A549 (cell line): ENCODE measurements at regions not wholly inside any gene's neighbourhood (a gene's known extent, or its start where the extent isn't known, plus 50 kb on each side); places are given as distances from the start of the nearest gene placed in this dataset.

Experiments
- ATAC-seq, 2 experiments: fragments of 200-7000 bp in 1 of 2; fragments of >200 bp in 1 of 2; cut with Nextera tagmentation in 1 of 2; cut with Tn5 transposase in 1 of 2; 3 replicates each; pipeline versions ENCODE4 v1.8.0 to v1.9.1; 2018 to 2020; ENCODE audit warnings: mild to moderate bottlenecking in 1 of 2, moderate library complexity in 1 of 2
- CTCF ChIA-PET: fragments of 300-600 bp; sonication (Branson Sonifier 250); formaldehyde crosslinking; extraction: SDS; loops from one replicate; lab custom pipeline; 2021; ENCODE audit warnings: antibody characterized with exemption, inconsistent platforms; lab: Yijun Ruan, JAX
- POLR2A ChIA-PET: fragments of 350-600 bp; formaldehyde crosslinking; extraction: SDS; loops from one replicate; lab custom pipeline; 2021; ENCODE audit warnings: antibody characterized with exemption, inconsistent platforms; lab: Yijun Ruan, JAX
- DNase-seq, 2 experiments: peaks; one replicate each; pipeline versions ENCODE4 v3.0.0 to v3.0.0-alpha.2; 2011 to 2016; ENCODE audit warnings: low read depth in 1 of 2, low spot score in 1 of 2
- FAIRE-seq: peaks from 2 replicates; lab custom pipeline; 2011; peaks lifted over from hg19 to GRCh38; lab: Jason Lieb, UNC
- H3K27ac ChIP-seq, 2 experiments: fragments of >200 bp; sonication (Bioruptor Twin); formaldehyde crosslinking; 3 replicates each; pipeline ENCODE4 v1.5.1; 2016 to 2017
- H3K4me1 ChIP-seq: fragments of >200 bp; sonication (Bioruptor Twin); formaldehyde crosslinking; 3 replicates; pipeline ENCODE4 v1.6.1; 2016
- H3K4me2 ChIP-seq: fragments of >200 bp; sonication (Bioruptor Twin); formaldehyde crosslinking; 3 replicates; pipeline ENCODE4 v1.6.1; 2016
- H3K4me3 ChIP-seq: fragments of >200 bp; sonication (Bioruptor Twin); formaldehyde crosslinking; 3 replicates; pipeline ENCODE4 v1.5.1; 2016
- H3K9me3 ChIP-seq: fragments of >200 bp; sonication (Bioruptor Twin); formaldehyde crosslinking; 3 replicates; pipeline ENCODE4 v1.6.1; 2016
- BHLHE40 ChIP-seq: IDR thresholded peaks from 2 replicates; pipeline ENCODE4 v1.6.1; 2012; ENCODE audit warnings: low read depth, low read length, inconsistent platforms
- CBX8 ChIP-seq: fragments of 200-600 bp; sonication (generic); IDR thresholded peaks from 2 replicates; pipeline ENCODE4 v1.6.1; 2016
- CEBPB ChIP-seq, 2 experiments: fragments of >200 bp in 1 of 2; sonication (Bioruptor Twin) in 1 of 2; formaldehyde crosslinking in 1 of 2; IDR thresholded peaks; 2 replicates each; pipeline ENCODE4 v1.6.1; 2012 to 2016
- CHD2 ChIP-seq: fragments of 150-350 bp; IDR thresholded peaks from 2 replicates; pipeline ENCODE4 v1.6.1; 2014; ENCODE audit warnings: low read length; ENCODE audit not compliant: partially characterized antibody
- CHD4 ChIP-seq: fragments of 200-600 bp; sonication (generic); IDR thresholded peaks from 2 replicates; pipeline ENCODE4 v1.6.1; 2016; ENCODE audit warnings: antibody characterized with exemption, mild to moderate bottlenecking, borderline replicate concordance
- E2F6 ChIP-seq: IDR thresholded peaks from 2 replicates; pipeline ENCODE4 v1.6.1; 2012; ENCODE audit warnings: low read depth, borderline replicate concordance
- ELK1 ChIP-seq: fragments of 150-350 bp; IDR thresholded peaks from 2 replicates; pipeline ENCODE4 v1.6.1; 2014; ENCODE audit warnings: low read depth, mild to moderate bottlenecking, low read length
- EP300 ChIP-seq, 2 experiments: fragments of >200 bp; sonication (Bioruptor Twin); formaldehyde crosslinking; IDR thresholded peaks; 2 replicates in 1 of 2; 3 replicates in 1 of 2; pipeline ENCODE4 v1.6.1; 2016 to 2017
- HDAC2 ChIP-seq: fragments of 200-600 bp; sonication (generic); IDR thresholded peaks from 2 replicates; pipeline ENCODE4 v1.6.1; 2016
- HEYL ChIP-seq: fragments of 250-450 bp; sonication (Bioruptor Pico); IDR thresholded peaks from 2 replicates; pipeline ENCODE4 v1.8.0; 2021; ENCODE audit warnings: mild to moderate bottlenecking, moderate library complexity
- HOXB5 ChIP-seq: fragments of 250-450 bp; sonication (Bioruptor Pico); IDR thresholded peaks from 2 replicates; pipeline ENCODE4 v1.5.0; 2020; ENCODE audit warnings: mild to moderate bottlenecking, moderate library complexity
- NFE2L2 ChIP-seq: fragments of 150-350 bp; conservative IDR thresholded peaks from 2 replicates; pipeline ENCODE4 v1.6.1; 2014; ENCODE audit warnings: low read length
- PBX3 ChIP-seq: IDR thresholded peaks from 2 replicates; pipeline ENCODE4 v1.6.1; 2012
- POLR2AphosphoS2 ChIP-seq: conservative IDR thresholded peaks from 2 replicates; pipeline ENCODE4 v1.6.1; 2012; ENCODE audit warnings: low read length, improper control_type of control experiment, inconsistent platforms
- RARB ChIP-seq: fragments of 250-450 bp; sonication (Bioruptor Pico); IDR thresholded peaks from 2 replicates; pipeline ENCODE4 v1.8.0; 2021; ENCODE audit warnings: mild to moderate bottlenecking, moderate library complexity
- RNF2 ChIP-seq: fragments of 200-600 bp; sonication (generic); IDR thresholded peaks from 2 replicates; pipeline ENCODE4 v1.6.1; 2016; ENCODE audit warnings: low read depth, mild to moderate bottlenecking, antibody characterized with exemption, moderate library complexity, borderline replicate concordance
- SMC3 ChIP-seq: fragments of >200 bp; sonication (Bioruptor Twin); formaldehyde crosslinking; IDR thresholded peaks from 3 replicates; pipeline ENCODE4 v1.6.1; 2018; ENCODE audit warnings: inconsistent platforms
- TP53 ChIP-seq: fragments of 250-450 bp; sonication (Bioruptor Pico); IDR thresholded peaks from 2 replicates; pipeline ENCODE4 v1.5.0; 2021; ENCODE audit warnings: mild to moderate bottlenecking, moderate library complexity
- ZC3H11A ChIP-seq: fragments of 450-650 bp; IDR thresholded peaks from 2 replicates; pipeline ENCODE4 v1.6.1; 2014; ENCODE audit warnings: antibody characterized with exemption, mild to moderate bottlenecking
- ZSCAN20 ChIP-seq: fragments of 250-450 bp; sonication (Bioruptor Pico); IDR thresholded peaks from 2 replicates; pipeline ENCODE4 v1.8.0; 2022; ENCODE audit warnings: mild to moderate bottlenecking, moderate library complexity
- WGBS: methylation state at CpG from one replicate; pipeline ENCODE4 v1.1.6; 2017; ENCODE audit errors: missing lambda C conversion rate; 5-methylcytosine and 5-hydroxymethylcytosine counted together
- TF ChIP-seq, protein P1 (sequence below): fragments of 450-650 bp; IDR thresholded peaks from 2 replicates; pipeline ENCODE4 v1.6.1; 2014; ENCODE audit warnings: antibody characterized with exemption
- TF ChIP-seq, protein P2 (sequence below): fragments of >200 bp; sonication (Bioruptor Twin); formaldehyde crosslinking; IDR thresholded peaks from 3 replicates; pipeline ENCODE4 v1.5.1; 2016

DNA sequence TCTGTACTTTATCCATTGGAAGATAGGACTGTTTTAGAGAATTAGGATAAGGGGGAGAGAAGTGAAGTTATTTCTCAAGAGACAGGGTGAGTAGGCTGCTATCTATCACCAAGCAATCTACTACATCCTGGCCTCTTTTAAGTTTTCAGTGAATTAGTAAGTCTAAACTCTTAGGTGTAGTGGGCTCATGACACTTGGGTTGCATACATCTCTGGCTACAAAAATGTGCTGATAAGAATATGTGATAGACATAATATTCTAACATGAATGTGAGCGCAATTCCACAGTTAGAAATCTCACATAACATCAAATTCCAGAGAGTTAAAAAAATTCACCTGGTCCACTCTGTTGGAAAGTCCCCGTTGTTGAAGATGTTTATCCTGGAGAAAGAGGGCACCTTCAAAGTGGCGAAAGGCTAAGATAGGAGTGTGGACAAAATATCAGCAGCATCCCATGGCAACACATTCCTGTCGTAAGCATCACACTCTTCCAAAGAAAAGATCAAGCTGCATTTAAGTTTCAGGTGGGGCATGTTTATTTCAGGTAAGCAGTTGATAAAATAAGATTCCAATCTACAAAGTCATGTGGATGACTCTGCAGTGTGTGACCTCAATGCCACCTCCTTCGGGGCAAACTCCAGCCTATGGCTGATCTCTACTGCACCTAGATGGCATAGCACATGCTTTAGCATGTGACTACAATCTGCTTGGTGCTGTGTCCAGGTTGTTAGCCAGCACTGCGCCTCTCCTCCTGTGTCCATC, 111.7 kb upstream of the NEDD9 start (continued):
- TF ChIP-seq, protein P1, sequence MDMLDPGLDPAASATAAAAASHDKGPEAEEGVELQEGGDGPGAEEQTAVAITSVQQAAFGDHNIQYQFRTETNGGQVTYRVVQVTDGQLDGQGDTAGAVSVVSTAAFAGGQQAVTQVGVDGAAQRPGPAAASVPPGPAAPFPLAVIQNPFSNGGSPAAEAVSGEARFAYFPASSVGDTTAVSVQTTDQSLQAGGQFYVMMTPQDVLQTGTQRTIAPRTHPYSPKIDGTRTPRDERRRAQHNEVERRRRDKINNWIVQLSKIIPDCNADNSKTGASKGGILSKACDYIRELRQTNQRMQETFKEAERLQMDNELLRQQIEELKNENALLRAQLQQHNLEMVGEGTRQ: peak; percentile 29; the same call in 1 of the 2 replicates
- TF ChIP-seq EP300 (IDR thresholded peaks at IDR 0.05): peak; percentile 43 to 80; a peak in 3 of 5 replicates
- TF ChIP-seq CHD4: no peak

DNA sequence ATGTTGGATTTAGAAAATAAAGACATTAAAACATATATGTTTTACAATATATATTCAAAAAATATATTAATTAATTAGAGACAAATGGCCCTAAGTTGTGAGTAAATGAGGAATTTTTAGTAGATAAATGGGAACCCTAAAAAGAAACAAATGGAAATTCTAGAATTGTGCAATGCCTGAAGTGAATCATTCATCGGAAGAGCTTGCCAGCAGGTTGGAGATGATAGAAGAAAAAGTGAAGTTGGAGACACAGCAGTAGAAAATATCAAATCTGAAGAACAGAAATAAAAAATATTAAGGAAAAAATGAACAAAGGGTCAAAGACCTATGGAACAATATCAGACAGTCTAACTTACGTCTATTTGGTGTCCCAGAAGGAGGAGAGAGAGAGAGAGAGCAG, 109.4 kb upstream of the NEDD9 start:
- WGBS: 60% methylated on average over 2 of the region's 2 CpGs
- H3K4me3 ChIP-seq: no peak overlapping the region
- POLR2A ChIA-PET: no interaction called here
- H3K27ac ChIP-seq: peak overlapping the region; percentile 46 to 77; a peak in 5 of 6 replicates
- CTCF ChIA-PET: no interaction called here
- H3K4me2 ChIP-seq: peak overlapping the region; percentile 44
- no peak for TF ChIP-seq RARB (CRISPR knock-in tag)
- TF ChIP-seq CEBPB (IDR thresholded peaks at IDR 0.05): peak; percentile 77 to 79; a peak in 3 of 4 replicates
- TF ChIP-seq E2F6: no peak
- TF ChIP-seq HDAC2: no peak
- TF ChIP-seq PBX3: no peak
- no peak for TF ChIP-seq CBX8
- FAIRE-seq: no peak
- no peak for ATAC-seq
- no peak for DNase-seq
- no peaks in the 10 kb centered on the region; the same call in 2 of the 3 replicates for H3K9me3 ChIP-seq
- H3K4me1 ChIP-seq: peaks cover 35% of the 10 kb centered on the region

DNA sequence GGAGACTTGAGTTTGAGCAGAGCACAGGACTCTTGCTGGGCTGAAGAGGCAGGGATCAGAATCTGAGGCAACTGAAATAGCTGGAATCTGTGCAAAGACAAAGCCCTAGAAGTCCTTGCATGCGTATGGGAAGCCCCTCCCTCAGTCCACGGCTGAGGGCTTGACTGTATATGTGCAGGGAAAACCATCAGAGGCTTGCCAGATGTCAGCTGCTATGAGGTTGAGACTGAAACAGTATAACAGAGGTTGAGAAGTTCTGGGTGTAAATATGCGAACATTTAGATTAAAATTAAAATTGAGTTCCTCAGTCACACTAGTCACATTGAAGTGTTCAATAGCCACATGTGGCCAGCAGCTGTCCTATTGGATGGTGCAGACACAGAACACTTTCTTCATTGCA, 108.8 kb upstream of the NEDD9 start:
- WGBS: 78% methylated on average over 3 of the region's 3 CpGs
- CTCF ChIA-PET: no interaction called here
- Histone ChIP-seq H3K4me3 (no peak overlapping the region), H3K27ac (peak overlapping the region; percentile 22 to 67; a peak in 4 of 6 replicates), H3K9me3 (no peaks in the 10 kb centered on the region; the same call in 2 of the 3 replicates), H3K4me2 (peak overlapping the region; percentile 44; the same call in 2 of the 3 replicates), H3K4me1 (peaks cover 35% of the 10 kb centered on the region)
- DNase-seq (no peak), FAIRE-seq (no peak), ATAC-seq (no peak)
- TF ChIP-seq ZSCAN20 (CRISPR knock-in tag) (no peak), TP53 (no peak), RNF2 (no peak), HDAC2 (no peak), POLR2AphosphoS2 (no peak), HEYL (CRISPR knock-in tag) (no peak), BHLHE40 (no peak), ZC3H11A (no peak), CHD2 (no peak), NFE2L2 (no peak), PBX3 (no peak), HOXB5 (CRISPR knock-in tag) (no peak), ELK1 (no peak), SMC3 (no peak)
- TF ChIP-seq, protein P2, sequence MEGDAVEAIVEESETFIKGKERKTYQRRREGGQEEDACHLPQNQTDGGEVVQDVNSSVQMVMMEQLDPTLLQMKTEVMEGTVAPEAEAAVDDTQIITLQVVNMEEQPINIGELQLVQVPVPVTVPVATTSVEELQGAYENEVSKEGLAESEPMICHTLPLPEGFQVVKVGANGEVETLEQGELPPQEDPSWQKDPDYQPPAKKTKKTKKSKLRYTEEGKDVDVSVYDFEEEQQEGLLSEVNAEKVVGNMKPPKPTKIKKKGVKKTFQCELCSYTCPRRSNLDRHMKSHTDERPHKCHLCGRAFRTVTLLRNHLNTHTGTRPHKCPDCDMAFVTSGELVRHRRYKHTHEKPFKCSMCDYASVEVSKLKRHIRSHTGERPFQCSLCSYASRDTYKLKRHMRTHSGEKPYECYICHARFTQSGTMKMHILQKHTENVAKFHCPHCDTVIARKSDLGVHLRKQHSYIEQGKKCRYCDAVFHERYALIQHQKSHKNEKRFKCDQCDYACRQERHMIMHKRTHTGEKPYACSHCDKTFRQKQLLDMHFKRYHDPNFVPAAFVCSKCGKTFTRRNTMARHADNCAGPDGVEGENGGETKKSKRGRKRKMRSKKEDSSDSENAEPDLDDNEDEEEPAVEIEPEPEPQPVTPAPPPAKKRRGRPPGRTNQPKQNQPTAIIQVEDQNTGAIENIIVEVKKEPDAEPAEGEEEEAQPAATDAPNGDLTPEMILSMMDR: no peak
- POLR2A ChIA-PET: no interaction called here
